ENCODE measurements at regions not wholly inside any gene's neighbourhood (a gene's known extent, or its start where the extent isn't known, plus 50 kb on each side); places are given as distances from the start of the nearest gene placed in this dataset.

DNA sequence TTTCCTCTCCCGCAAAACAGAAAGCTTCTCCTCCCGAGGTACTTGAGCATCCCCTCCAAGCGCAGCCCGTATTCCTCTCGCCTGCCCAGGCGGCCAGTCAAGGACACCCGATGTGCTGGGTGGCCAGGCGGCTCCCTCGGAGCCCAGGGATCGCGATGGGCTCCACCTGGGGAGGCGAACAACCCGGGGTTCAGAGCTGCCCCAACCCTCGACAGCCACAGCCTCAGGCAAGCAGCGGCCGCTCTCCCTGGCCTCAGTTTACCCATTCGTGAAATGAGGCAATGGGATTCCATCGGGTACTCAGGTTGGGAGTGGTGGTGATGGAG, 147.4 kb downstream of the CYP26A1 start:
- Mint-ChIP-seq H3K4me1 (ENCODE audit: low read depth, unreplicated experiment) (no peaks in the 10 kb centered on the region), H3K27me3 (ENCODE audit: insufficient read depth, unreplicated experiment) (no peaks in the 10 kb centered on the region), H3K9me3 (ENCODE audit: unreplicated experiment) (no peaks in the 10 kb centered on the region), H3K4me3 (ENCODE audit: unreplicated experiment) (no peak overlapping the region), H3K27ac (ENCODE audit: unreplicated experiment) (no peak overlapping the region), H3K36me3 (ENCODE audit: insufficient read depth, unreplicated experiment) (no peaks in the 10 kb centered on the region)
- no TSS peak for BruUV-seq (replicated peaks)
- H3K27me3 ChIP-seq (replicated peaks; ENCODE audit: control insufficient read depth, insufficient read depth, low read length) = no peaks in the 10 kb centered on the region
- no peaks in the 10 kb centered on the region for H3K36me3 ChIP-seq (ENCODE audit: control insufficient read depth, insufficient read depth, low read length)
- DNase-seq = no peak
- no peaks in the 10 kb centered on the region for H3K9me3 ChIP-seq
- TF ChIP-seq CTCF (IDR thresholded peaks at IDR 0.05; ENCODE audit: insufficient read depth in 1 of 2, low read depth in 1 of 2, low read length in 1 of 2, severe bottlenecking in 1 of 2, unreplicated experiment in 1 of 2) = no peak
- CTCF ChIA-PET = interaction anchor here (0.6 kb wide), 1 partner anchor 22 kb away, joined by 3 read pairs; no protein-coding TSS in a partner anchor
- POLR2A ChIA-PET = no interaction called here
- no peak overlapping the region for H3K4me3 ChIP-seq (ENCODE audit: low read depth, low read length)
- intact Hi-C loops (cut with micrococcal nuclease; ENCODE audit: unreplicated experiment) = loop anchor here (5.0 kb wide), 1 partner anchor 66 kb away; no protein-coding TSS in a partner anchor
- H3K4me1 ChIP-seq = no peaks in the 10 kb centered on the region

DNA sequence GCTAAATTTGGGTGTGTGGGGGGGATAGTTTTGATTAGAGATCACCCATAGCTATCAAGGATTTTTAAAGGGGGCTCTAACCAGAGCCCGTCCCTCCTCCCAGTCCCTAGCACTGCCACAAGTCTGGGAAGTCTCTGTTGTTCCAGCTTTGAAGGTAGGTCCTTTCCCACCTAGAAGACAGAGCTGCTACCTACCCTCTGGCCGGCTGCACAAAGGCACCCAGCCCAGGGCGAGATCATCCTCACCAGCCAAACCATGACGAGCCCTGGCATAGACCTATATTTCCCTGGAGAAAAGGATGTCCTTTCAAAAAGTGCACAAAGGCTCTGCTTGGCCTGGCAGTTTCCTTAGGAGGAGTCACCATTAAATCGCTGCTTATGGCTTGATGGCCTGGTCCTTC, 147.8 kb downstream of the CYP26A1 start:
- Histone ChIP-seq H3K36me3 (ENCODE audit: control insufficient read depth, insufficient read depth, low read length) (no peaks in the 10 kb centered on the region), H3K27me3 (replicated peaks; ENCODE audit: control insufficient read depth, insufficient read depth, low read length) (no peaks in the 10 kb centered on the region), H3K4me3 (ENCODE audit: low read depth, low read length) (no peak overlapping the region), H3K4me1 (no peaks in the 10 kb centered on the region), H3K9me3 (no peaks in the 10 kb centered on the region)
- intact Hi-C loops (cut with micrococcal nuclease; ENCODE audit: unreplicated experiment) = loop anchor here (5.0 kb wide), 1 partner anchor 66 kb away; no protein-coding TSS in a partner anchor
- no peak for TF ChIP-seq CTCF (IDR thresholded peaks at IDR 0.05; ENCODE audit: insufficient read depth in 1 of 2, low read depth in 1 of 2, low read length in 1 of 2, severe bottlenecking in 1 of 2, unreplicated experiment in 1 of 2)
- Mint-ChIP-seq H3K4me1 (ENCODE audit: low read depth, unreplicated experiment) (no peaks in the 10 kb centered on the region), H3K9me3 (ENCODE audit: unreplicated experiment) (no peaks in the 10 kb centered on the region), H3K36me3 (ENCODE audit: insufficient read depth, unreplicated experiment) (no peaks in the 10 kb centered on the region), H3K27me3 (ENCODE audit: insufficient read depth, unreplicated experiment) (no peaks in the 10 kb centered on the region), H3K27ac (ENCODE audit: unreplicated experiment) (no peak overlapping the region), H3K4me3 (ENCODE audit: unreplicated experiment) (no peak overlapping the region)
- ChIA-PET POLR2A (no interaction called here), CTCF (no interaction called here)
- no peak for DNase-seq
- BruUV-seq (replicated peaks) = no TSS peak

- TF ChIP-seq CTCF (IDR thresholded peaks at IDR 0.05; ENCODE audit: insufficient read depth in 1 of 2, low read depth in 1 of 2, low read length in 1 of 2, severe bottlenecking in 1 of 2, unreplicated experiment in 1 of 2) = no peak
- CTCF ChIA-PET = no interaction called here
Observed at GRCh38 chr10:93222211-93222754, 148.6 kb downstream of the CYP26A1 start.

More at GRCh38 chr10:93222211-93222754, 148.6 kb downstream of the CYP26A1 start:
- Mint-ChIP-seq H3K4me3 (ENCODE audit: unreplicated experiment) (no peak overlapping the region), H3K27ac (ENCODE audit: unreplicated experiment) (no peak overlapping the region), H3K9me3 (ENCODE audit: unreplicated experiment) (no peaks in the 10 kb centered on the region), H3K27me3 (ENCODE audit: insufficient read depth, unreplicated experiment) (no peaks in the 10 kb centered on the region), H3K4me1 (ENCODE audit: low read depth, unreplicated experiment) (no peaks in the 10 kb centered on the region), H3K36me3 (ENCODE audit: insufficient read depth, unreplicated experiment) (no peaks in the 10 kb centered on the region)
- H3K9me3 ChIP-seq = no peaks in the 10 kb centered on the region
- POLR2A ChIA-PET = no interaction called here
- no peaks in the 10 kb centered on the region for H3K36me3 ChIP-seq (ENCODE audit: control insufficient read depth, insufficient read depth, low read length)
- no peaks in the 10 kb centered on the region for H3K4me1 ChIP-seq
- DNase-seq = no peak
- H3K4me3 ChIP-seq (ENCODE audit: low read depth, low read length) = no peak overlapping the region
- intact Hi-C loops (cut with micrococcal nuclease; ENCODE audit: unreplicated experiment) = loop anchor here (5.0 kb wide), 1 partner anchor 65 kb away; no protein-coding TSS in a partner anchor
- H3K27me3 ChIP-seq (replicated peaks; ENCODE audit: control insufficient read depth, insufficient read depth, low read length) = no peaks in the 10 kb centered on the region
- no TSS peak for BruUV-seq (replicated peaks)
